ENCODE measurements at regions not wholly inside any gene's neighbourhood (a gene's known extent, or its start where the extent isn't known, plus 50 kb on each side); places are given as distances from the start of the nearest gene placed in this dataset.

DNA sequence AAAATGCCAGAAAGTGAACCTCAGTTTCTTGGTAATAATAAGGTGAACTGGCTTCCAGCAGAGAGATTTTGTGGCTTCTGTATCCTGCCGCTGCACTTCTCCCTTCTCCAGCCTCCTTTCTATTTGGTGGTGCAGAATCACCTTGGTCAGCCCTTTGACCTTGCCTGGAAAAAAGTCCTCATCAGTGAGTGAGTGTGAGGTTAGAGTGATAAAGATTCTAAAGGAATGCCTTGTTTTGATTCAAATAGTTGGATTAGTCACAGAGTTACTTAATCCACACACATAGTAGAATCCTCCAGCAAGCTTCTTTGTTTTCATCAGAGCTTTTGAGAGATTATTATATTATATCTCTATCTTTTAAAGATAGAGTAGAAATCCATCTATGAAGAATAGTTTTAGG, 140.9 kb downstream of the KCNRG start:
- no TSS peak for BruUV-seq (replicated peaks)
- no peak overlapping the region for H2AK5ac ChIP-seq (ENCODE audit: low read depth, low read length)
- H2BK15ac ChIP-seq (ENCODE audit: low read depth, low read length), result no peak overlapping the region
- H3K4me2 ChIP-seq (ENCODE audit: low read depth, low read length), result peak overlapping the region; percentile 7; the same call in 1 of the 2 replicates
- H2AFZ ChIP-seq (replicated peaks; ENCODE audit: low read length, poor library complexity), result no peak overlapping the region
- no peak overlapping the region for H3K27ac ChIP-seq (ENCODE audit: insufficient read depth, low read length)
- POLR2A ChIA-PET (ENCODE audit: unreplicated experiment), result no interaction called here
- no peak overlapping the region for H2BK120ac ChIP-seq (ENCODE audit: low read depth, low read length)
- no peak overlapping the region for H3K14ac ChIP-seq (replicated peaks; ENCODE audit: low read depth, low read length)
- H3K27me3 ChIP-seq (ENCODE audit: control insufficient read depth, insufficient read depth, low read length), result no peaks in the 10 kb centered on the region; the same call in 1 of the 2 replicates
- dilution Hi-C loops (cut with HindIII; ENCODE audit: low sequenced_read_pairs, unreplicated experiment), result no loop called here
- H4K8ac ChIP-seq (ENCODE audit: low read depth in 2 of 2, low read length in 2 of 2), result no peak overlapping the region
- TF ChIP-seq SMC3 (IDR thresholded peaks at IDR 0.05; ENCODE audit: low read depth, low read length) (no peak), CEBPB (IDR thresholded peaks at IDR 0.05; ENCODE audit: low read depth, low read length) (peak; percentile 66; the same call in 1 of the 2 replicates), MXI1 (IDR thresholded peaks at IDR 0.05; ENCODE audit: borderline replicate concordance, low read depth, low read length) (no peak), RAD21 (IDR thresholded peaks at IDR 0.05; ENCODE audit: low read length) (no peak), FOS (IDR thresholded peaks at IDR 0.05; ENCODE audit: low read depth, low read length) (0 out of 2 replicates have a peak, but pooled peaks have one; percentile 51), CHD1 (IDR thresholded peaks at IDR 0.05; ENCODE audit: low read depth, low read length) (no peak)
- H3K9me3 ChIP-seq (ENCODE audit: control insufficient read depth, insufficient read depth, low read length), result no peaks in the 10 kb centered on the region
- H4K20me1 ChIP-seq (ENCODE audit: insufficient read depth, low read length), result no peaks in the 10 kb centered on the region
- H2BK5ac ChIP-seq (ENCODE audit: low read depth, low read length, poor library complexity, severe bottlenecking), result no peak overlapping the region
- ATAC-seq (ENCODE audit: low read depth) (peak; percentile 88), DNase-seq (peak; percentile 78)
- no peak overlapping the region for H3K9ac ChIP-seq (ENCODE audit: low read depth, low read length)
- H3K4me3 ChIP-seq (ENCODE audit: insufficient read depth, low read depth, low read length), result no peak overlapping the region
- no peaks in the 10 kb centered on the region for H3K36me3 ChIP-seq (ENCODE audit: control insufficient read depth, insufficient read depth, low read length)
- no peaks in the 10 kb centered on the region for H3K79me1 ChIP-seq (ENCODE audit: low read depth in 1 of 2, low read length in 2 of 2)
- H3K18ac ChIP-seq (ENCODE audit: low read depth, low read length), result no peak overlapping the region
- H4K91ac ChIP-seq (ENCODE audit: insufficient read depth, low read depth, low read length), result no peak overlapping the region
- H3K4me1 ChIP-seq (ENCODE audit: control insufficient read depth, insufficient read depth, low read length), result peaks cover 3% of the 10 kb centered on the region
- no peak overlapping the region for H2BK20ac ChIP-seq (ENCODE audit: low read depth, low read length)
- no CpG with 5 or more reads among the region's 1 CpG for WGBS, 2 experiments (ENCODE audit: extremely low coverage in 2 of 2, insufficient read length in 1 of 2)
- H3K56ac ChIP-seq (ENCODE audit: extremely low read depth, insufficient read depth, low read length), result no peak overlapping the region
- no peak overlapping the region for H2AK9ac ChIP-seq (replicated peaks; ENCODE audit: low read depth, low read length, poor library complexity)
- no peak overlapping the region for H3K4ac ChIP-seq (ENCODE audit: low read depth, low read length)
- no peak overlapping the region for H4K5ac ChIP-seq (ENCODE audit: low read depth, low read length)
- in situ Hi-C loops (cut with MboI; ENCODE audit: low sequenced_read_pairs), result no loop called here
- intact Hi-C loops (cut with micrococcal nuclease), result no loop called here
- no peak overlapping the region for H3K23ac ChIP-seq (ENCODE audit: low read depth, low read length)
- CTCF ChIA-PET, result no interaction called here
- no peaks in the 10 kb centered on the region for H3K9me1 ChIP-seq (ENCODE audit: insufficient read depth, low read length)
